Stomach (tissue), 4 donors: ENCODE measurements at regions not wholly inside any gene's neighbourhood (a gene's known extent, or its start where the extent isn't known, plus 50 kb on each side); places are given as distances from the start of the nearest gene placed in this dataset.

Source experiments
- POLR2A ChIP-seq, 4 donors: fragments of 450-650 bp; IDR thresholded peaks; one replicate each; pipeline ENCODE4 v1.6.1; 2016; ENCODE audit warnings: antibody characterized with exemption in 4 of 4, control low read depth in 2 of 4, mild to moderate bottlenecking in 1 of 4, moderate library complexity in 1 of 4
- TF ChIP-seq, protein P1 (sequence below), 7 experiments: fragments of 450-650 bp in 4 of 7; fragments of 200-600 bp in 3 of 7; sonication (generic) in 3 of 7; IDR thresholded peaks; one replicate each; pipeline ENCODE4 v1.5.1; 2016 to 2019; ENCODE audit warnings: antibody characterized with exemption in 7 of 7, control low read depth in 2 of 7, mild to moderate bottlenecking in 1 of 7

DNA sequence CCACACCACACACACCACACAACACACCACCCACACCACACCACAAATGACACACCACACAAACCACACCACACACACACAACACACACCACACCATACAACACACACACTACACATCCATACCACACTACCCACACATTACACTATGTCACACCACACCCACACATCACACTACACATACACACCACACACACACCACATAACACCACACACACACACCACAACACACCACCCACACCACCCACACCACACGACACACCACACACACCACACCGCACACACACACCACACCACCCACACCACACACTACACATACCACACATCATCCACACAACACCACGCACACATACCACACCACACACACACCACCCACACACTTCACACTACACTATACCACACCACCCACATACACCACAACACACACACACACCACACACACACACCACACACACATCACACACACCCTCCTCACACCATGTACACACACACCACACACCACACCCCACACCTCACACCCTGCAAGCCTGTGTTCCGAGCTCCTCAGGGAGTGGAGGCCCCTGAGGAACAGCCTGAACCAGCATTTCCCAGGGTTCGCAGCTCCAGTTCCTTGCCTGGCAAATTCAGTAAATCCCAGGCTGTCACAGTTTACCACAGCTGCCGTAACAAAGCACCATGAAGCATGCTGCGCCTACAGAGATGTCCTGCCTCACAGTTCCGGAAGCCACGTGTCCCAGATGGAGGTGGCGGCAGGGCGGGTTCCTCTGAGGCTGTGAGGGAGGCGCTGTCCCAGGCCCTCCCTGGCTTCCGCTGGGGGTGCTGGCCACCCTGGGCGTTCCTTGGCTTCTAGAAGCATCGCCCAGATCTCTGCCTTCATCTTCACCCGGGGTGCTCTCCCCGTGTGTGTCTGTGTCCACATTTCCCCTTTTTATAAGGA lies 69.8 kb upstream of the ATP5PO start:
- TF ChIP-seq, protein P1, sequence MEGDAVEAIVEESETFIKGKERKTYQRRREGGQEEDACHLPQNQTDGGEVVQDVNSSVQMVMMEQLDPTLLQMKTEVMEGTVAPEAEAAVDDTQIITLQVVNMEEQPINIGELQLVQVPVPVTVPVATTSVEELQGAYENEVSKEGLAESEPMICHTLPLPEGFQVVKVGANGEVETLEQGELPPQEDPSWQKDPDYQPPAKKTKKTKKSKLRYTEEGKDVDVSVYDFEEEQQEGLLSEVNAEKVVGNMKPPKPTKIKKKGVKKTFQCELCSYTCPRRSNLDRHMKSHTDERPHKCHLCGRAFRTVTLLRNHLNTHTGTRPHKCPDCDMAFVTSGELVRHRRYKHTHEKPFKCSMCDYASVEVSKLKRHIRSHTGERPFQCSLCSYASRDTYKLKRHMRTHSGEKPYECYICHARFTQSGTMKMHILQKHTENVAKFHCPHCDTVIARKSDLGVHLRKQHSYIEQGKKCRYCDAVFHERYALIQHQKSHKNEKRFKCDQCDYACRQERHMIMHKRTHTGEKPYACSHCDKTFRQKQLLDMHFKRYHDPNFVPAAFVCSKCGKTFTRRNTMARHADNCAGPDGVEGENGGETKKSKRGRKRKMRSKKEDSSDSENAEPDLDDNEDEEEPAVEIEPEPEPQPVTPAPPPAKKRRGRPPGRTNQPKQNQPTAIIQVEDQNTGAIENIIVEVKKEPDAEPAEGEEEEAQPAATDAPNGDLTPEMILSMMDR (IDR thresholded peaks at IDR 0.05), result no peak
- TF ChIP-seq POLR2A (IDR thresholded peaks at IDR 0.05), result no peak
